MCF 10A (cell line): ENCODE measurements at regions not wholly inside any gene's neighbourhood (a gene's known extent, or its start where the extent isn't known, plus 50 kb on each side); places are given as distances from the start of the nearest gene placed in this dataset.

Source experiments
- BruUV-seq: library from RNA; stranded (reverse); fragments of 400-500 nt; replicated peaks from 2 replicates; lab custom pipeline; 2021; lab: Mats Ljungman, UMichigan
- CTCF ChIA-PET: fragments of 300-600 bp; sonication (Branson Sonifier 250); formaldehyde crosslinking; extraction: SDS; loops from one replicate; lab custom pipeline; 2021; ENCODE audit warnings: antibody characterized with exemption, inconsistent platforms; lab: Yijun Ruan, JAX
- POLR2A ChIA-PET: fragments of 300-600, 350-650 bp; sonication (Branson Sonifier 250); formaldehyde crosslinking; extraction: SDS; loops from one replicate; lab custom pipeline; 2020; ENCODE audit warnings: antibody characterized with exemption, inconsistent platforms; lab: Yijun Ruan, JAX
- DNase-seq: peaks from one replicate; pipeline ENCODE4 v3.0.0-alpha.2; 2018; ENCODE audit not compliant: unreplicated experiment
- H3K27ac Mint-ChIP-seq: one replicate; pipeline ENCODE4 v1.8.0; 2022; ENCODE audit warnings: mild to moderate bottlenecking, low read depth, mixed read lengths; ENCODE audit not compliant: unreplicated experiment
- H3K27me3 Mint-ChIP-seq: one replicate; pipeline ENCODE4 v1.8.0; 2022; ENCODE audit warnings: mixed read lengths; ENCODE audit not compliant: insufficient read depth, unreplicated experiment
- H3K36me3 Mint-ChIP-seq: one replicate; pipeline ENCODE4 v1.8.0; 2022; ENCODE audit warnings: mild to moderate bottlenecking, moderate library complexity, mixed read lengths; ENCODE audit not compliant: insufficient read depth, unreplicated experiment
- H3K4me1 Mint-ChIP-seq: one replicate; pipeline ENCODE4 v1.8.0; 2022; ENCODE audit warnings: mixed read lengths; ENCODE audit not compliant: insufficient read depth, unreplicated experiment
- H3K4me3 Mint-ChIP-seq: one replicate; pipeline ENCODE4 v1.8.0; 2022; ENCODE audit warnings: mild to moderate bottlenecking, moderate library complexity, mixed read lengths; ENCODE audit not compliant: unreplicated experiment
- H3K9me3 Mint-ChIP-seq: one replicate; pipeline ENCODE4 v1.8.0; 2022; ENCODE audit warnings: mixed read lengths; ENCODE audit not compliant: unreplicated experiment
- CTCF ChIP-seq: fragments of 200-600 bp; IDR thresholded peaks from one replicate; pipeline ENCODE4 v1.8.0; 2022; ENCODE audit warnings: antibody characterized with exemption, mild to moderate bottlenecking; ENCODE audit not compliant: unreplicated experiment
- intact Hi-C: fragments of 100-400 bp; cut with micrococcal nuclease; formaldehyde crosslinking; loops from 2 replicates; pipeline ENCODE4 v1.14.1; 2022

- ChIA-PET POLR2A (interaction anchor here (0.6 kb wide), 1 partner anchor 202 kb away, joined by 4 read pairs; no protein-coding TSS in a partner anchor), CTCF (interaction anchor here (0.7 to 1.1 kb wide), 3 partner anchors 37 to 668 kb away, joined by 3 to 4 read pairs (median 3); no protein-coding TSS in a partner anchor)
- no TSS peak for BruUV-seq
- H3K9me3 Mint-ChIP-seq: no peaks in the 10 kb centered on the region
- no peaks in the 10 kb centered on the region for H3K27me3 Mint-ChIP-seq
- peaks cover 19% of the 10 kb centered on the region for H3K4me1 Mint-ChIP-seq
- intact Hi-C loops: loop anchor here (2.0 to 10.0 kb wide), 2 partner anchors 29 to 117 kb away; partner anchors contain the start of gene FMO4
- no peak for TF ChIP-seq CTCF
- no peak overlapping the region for H3K4me3 Mint-ChIP-seq
- no peaks in the 10 kb centered on the region for H3K36me3 Mint-ChIP-seq
- no peak for DNase-seq
- no peak overlapping the region for H3K27ac Mint-ChIP-seq
Observed at GRCh38 chr1:171431994-171432393, 53.3 kb upstream of the PRRC2C start.

GRCh38 chr1:171432473-171432872 is 52.9 kb upstream of the PRRC2C start:
- BruUV-seq: no TSS peak
- ChIA-PET CTCF (interaction anchor here (0.7 to 1.1 kb wide), 3 partner anchors 36 to 669 kb away, joined by 3 to 4 read pairs (median 3); no protein-coding TSS in a partner anchor), POLR2A (interaction anchor here (0.6 kb wide), 1 partner anchor 202 kb away, joined by 4 read pairs; no protein-coding TSS in a partner anchor)
- Mint-ChIP-seq H3K27ac (no peak overlapping the region), H3K36me3 (no peaks in the 10 kb centered on the region), H3K9me3 (no peaks in the 10 kb centered on the region), H3K4me3 (no peak overlapping the region), H3K27me3 (no peaks in the 10 kb centered on the region), H3K4me1 (peaks cover 19% of the 10 kb centered on the region)
- DNase-seq: no peak
- intact Hi-C loops: loop anchor here (2.0 to 10.0 kb wide), 2 partner anchors 30 to 118 kb away; partner anchors contain the start of gene FMO4
- TF ChIP-seq CTCF: no peak

GRCh38 chr1:171433451-171433850 is 51.9 kb upstream of the PRRC2C start:
- Mint-ChIP-seq H3K4me1 (peaks cover 23% of the 10 kb centered on the region), H3K27ac (no peak overlapping the region)

More at GRCh38 chr1:171433451-171433850, 51.9 kb upstream of the PRRC2C start:
- Mint-ChIP-seq H3K27me3 (no peaks in the 10 kb centered on the region), H3K4me3 (no peak overlapping the region), H3K36me3 (no peaks in the 10 kb centered on the region), H3K9me3 (no peaks in the 10 kb centered on the region)
- no TSS peak for BruUV-seq
- DNase-seq: peak; percentile 61
- POLR2A ChIA-PET: interaction anchor here (0.6 to 1.7 kb wide), 5 partner anchors 11 to 120 kb away, joined by 3 to 7 read pairs (median 3); partner anchors contain the start of gene FMO4
- CTCF ChIA-PET: no interaction called here
- TF ChIP-seq CTCF: no peak
- intact Hi-C loops: loop anchor here (2.0 to 10.0 kb wide), 2 partner anchors 31 to 119 kb away; partner anchors contain the start of gene FMO4
